Mesenchymal stem cell (in vitro differentiated cells and primary cell): ENCODE measurements at regions not wholly inside any gene's neighbourhood (a gene's known extent, or its start where the extent isn't known, plus 50 kb on each side); places are given as distances from the start of the nearest gene placed in this dataset.

Source experiments
- DNase-seq: peaks from one replicate; pipeline ENCODE4 v3.0.0-alpha.2; 2013
- H2AFZ ChIP-seq: one replicate; pipeline ENCODE4 v1.6.1; 2013; ENCODE audit warnings: low read depth, mild to moderate bottlenecking, control low read depth, inconsistent platforms, low read length, moderate library complexity
- H2AK5ac ChIP-seq: 2 replicates; pipeline ENCODE4 v1.6.1; 2013; ENCODE audit warnings: low read length, moderate library complexity, mild to moderate bottlenecking, inconsistent platforms; ENCODE audit not compliant: severe bottlenecking
- H2BK120ac ChIP-seq: one replicate; pipeline ENCODE4 v1.6.1; 2013; ENCODE audit warnings: low read depth, mild to moderate bottlenecking, inconsistent platforms, low read length, moderate library complexity
- H2BK12ac ChIP-seq, 2 experiments: one replicate each; pipeline ENCODE4 v1.6.1; 2013; ENCODE audit warnings: inconsistent platforms in 2 of 2, low read length in 2 of 2, mild to moderate bottlenecking in 2 of 2, moderate library complexity in 2 of 2, control low read depth in 1 of 2
- H2BK15ac ChIP-seq: one replicate; pipeline ENCODE4 v1.6.1; 2013; ENCODE audit warnings: mild to moderate bottlenecking, low read depth, inconsistent platforms; ENCODE audit not compliant: poor library complexity, severe bottlenecking
- H2BK5ac ChIP-seq: 2 replicates; pipeline ENCODE4 v1.6.1; 2013; ENCODE audit warnings: low read depth, mild to moderate bottlenecking, low read length, control low read depth, inconsistent platforms; ENCODE audit not compliant: poor library complexity, severe bottlenecking
- H3K14ac ChIP-seq, 2 experiments: one replicate each; pipeline ENCODE4 v1.6.1; 2013; ENCODE audit warnings: inconsistent platforms in 2 of 2, low read length in 2 of 2, control low read depth in 1 of 2, mild to moderate bottlenecking in 1 of 2, moderate library complexity in 1 of 2
- H3K18ac ChIP-seq, 2 experiments: one replicate each; pipeline ENCODE4 v1.6.1; 2013; ENCODE audit warnings: inconsistent platforms in 2 of 2, low read length in 2 of 2, control low read depth in 1 of 2, low read depth in 1 of 2, mild to moderate bottlenecking in 1 of 2
- H3K23ac ChIP-seq, 2 experiments: one replicate each; pipeline ENCODE4 v1.6.1; 2013; ENCODE audit warnings: inconsistent platforms in 2 of 2, low read length in 2 of 2, mild to moderate bottlenecking in 2 of 2, moderate library complexity in 2 of 2, control low read depth in 1 of 2
- H3K27ac ChIP-seq: 2 replicates; pipeline ENCODE4 v1.5.1; 2013; ENCODE audit warnings: mild to moderate bottlenecking, moderate library complexity, low read length, control low read depth, inconsistent platforms; ENCODE audit not compliant: poor library complexity, severe bottlenecking
- H3K27me3 ChIP-seq, 2 experiments: 2 replicates each; pipeline versions ENCODE4 v1.6.1 to v1.7.0; 2013; ENCODE audit warnings: low read length in 2 of 2, mild to moderate bottlenecking in 2 of 2, moderate library complexity in 2 of 2, control low read depth in 1 of 2, inconsistent platforms in 1 of 2; ENCODE audit not compliant: control insufficient read depth in 1 of 2, insufficient read depth in 1 of 2
- H3K36me3 ChIP-seq, 2 experiments: 2 replicates each; pipeline versions ENCODE4 v1.6.1 to v1.7.0; 2013; ENCODE audit warnings: low read length in 2 of 2, control low read depth in 1 of 2, inconsistent platforms in 1 of 2, low read depth in 1 of 2, mild to moderate bottlenecking in 1 of 2; ENCODE audit not compliant: insufficient read depth in 2 of 2, control insufficient read depth in 1 of 2
- H3K4ac ChIP-seq, 2 experiments: one replicate each; pipeline ENCODE4 v1.6.1; 2013; ENCODE audit warnings: inconsistent platforms in 2 of 2, low read length in 2 of 2, mild to moderate bottlenecking in 2 of 2, moderate library complexity in 2 of 2, control low read depth in 1 of 2, low read depth in 1 of 2
- H3K4me1 ChIP-seq: 2 replicates; pipeline ENCODE4 v1.6.1; 2013; ENCODE audit warnings: low read depth, low read length, control low read depth; ENCODE audit not compliant: control insufficient read depth, insufficient read depth
- H3K4me2 ChIP-seq: 2 replicates; pipeline ENCODE4 v1.6.1; 2013; ENCODE audit warnings: low read length, mild to moderate bottlenecking, inconsistent platforms; ENCODE audit not compliant: poor library complexity, severe bottlenecking
- H3K4me3 ChIP-seq, 2 experiments: 2 replicates each; pipeline versions ENCODE4 v1.5.1 to v1.7.0; 2013; ENCODE audit warnings: low read length in 2 of 2, mild to moderate bottlenecking in 2 of 2, control low read depth in 1 of 2, low read depth in 1 of 2; ENCODE audit not compliant: insufficient read depth in 1 of 2
- H3K79me1 ChIP-seq: replicated peaks from 2 replicates; pipeline ENCODE4 v1.6.1; 2013; ENCODE audit warnings: mild to moderate bottlenecking, control low read depth, low read length, inconsistent platforms; ENCODE audit not compliant: poor library complexity, severe bottlenecking
- H3K9ac ChIP-seq: 2 replicates; pipeline ENCODE4 v1.7.0; 2013; ENCODE audit warnings: mild to moderate bottlenecking, low read length, moderate library complexity
- H3K9me3 ChIP-seq: 2 replicates; pipeline ENCODE4 v1.7.0; 2013; ENCODE audit warnings: mild to moderate bottlenecking, low read length; ENCODE audit not compliant: control insufficient read depth
- H4K8ac ChIP-seq: one replicate; pipeline ENCODE4 v1.6.1; 2013; ENCODE audit warnings: inconsistent platforms, mild to moderate bottlenecking, low read length, moderate library complexity
- H4K91ac ChIP-seq: one replicate; pipeline ENCODE4 v1.6.1; 2013; ENCODE audit warnings: mild to moderate bottlenecking, low read length, inconsistent platforms
- WGBS: methylation state at CpG from one replicate; pipeline ENCODE4 v1.1.7; 2013; ENCODE audit warnings: mixed read lengths; 5-methylcytosine and 5-hydroxymethylcytosine counted together

DNA sequence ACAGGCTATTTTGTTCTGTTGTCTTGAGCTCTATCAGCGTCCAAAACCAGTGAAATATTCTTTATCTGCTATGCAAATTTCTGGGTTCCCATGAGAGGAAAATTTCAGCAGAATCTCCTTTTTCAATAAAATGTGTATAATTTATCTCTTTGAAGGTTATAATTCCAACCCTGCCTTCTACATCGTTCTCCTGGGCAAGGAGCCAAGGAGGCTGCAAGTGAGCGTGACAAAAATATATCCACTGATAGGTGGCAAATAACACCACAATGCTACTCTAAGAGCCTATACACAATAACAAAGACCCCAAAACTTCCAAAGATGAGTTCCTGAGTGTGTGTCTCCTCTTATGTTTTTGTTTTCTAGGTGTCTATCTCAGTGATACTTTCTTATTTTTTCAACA lies 664.7 kb upstream of the SORCS1 start:
- H4K91ac ChIP-seq: no peak overlapping the region

DNA sequence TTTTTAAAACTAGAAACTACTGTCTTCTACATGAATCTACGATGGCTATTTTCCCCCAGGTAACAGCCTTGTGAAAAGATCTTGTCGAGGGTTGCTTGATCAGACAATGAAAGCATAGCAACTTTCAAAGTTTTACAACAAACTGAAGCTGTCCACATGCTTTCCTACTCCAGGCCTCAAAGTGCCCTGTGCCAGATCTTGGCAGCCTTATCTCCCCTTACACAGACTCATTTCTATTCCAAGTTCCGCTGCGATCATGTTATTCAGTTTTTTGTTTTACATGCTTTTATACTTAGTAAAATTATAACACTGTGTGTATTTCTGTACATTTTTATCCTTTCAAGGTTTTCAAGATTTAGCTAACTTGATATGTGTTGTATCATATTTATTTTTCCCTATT lies 661.7 kb upstream of the SORCS1 start:
- no peak overlapping the region for H3K4ac ChIP-seq
- no peaks in the 10 kb centered on the region for H3K79me1 ChIP-seq
- H3K4me1 ChIP-seq: no peaks in the 10 kb centered on the region
- 82% methylated on average over 2 of the region's 4 CpGs for WGBS
- no peak overlapping the region for H2BK12ac ChIP-seq
- no peak overlapping the region for H2BK15ac ChIP-seq
- H3K14ac ChIP-seq: no peak overlapping the region
- no peak overlapping the region for H3K27ac ChIP-seq
- H3K36me3 ChIP-seq: no peaks in the 10 kb centered on the region
- H3K23ac ChIP-seq: no peak overlapping the region
- no peak overlapping the region for H4K91ac ChIP-seq
- no peak overlapping the region for H2AFZ ChIP-seq
- H2AK5ac ChIP-seq: no peak overlapping the region
- no peak overlapping the region for H2BK120ac ChIP-seq
- H3K9ac ChIP-seq: no peak overlapping the region
- no peaks in the 10 kb centered on the region for H3K27me3 ChIP-seq
- H3K4me3 ChIP-seq: no peak overlapping the region
- no peak for DNase-seq
- no peak overlapping the region for H2BK5ac ChIP-seq
- no peaks in the 10 kb centered on the region for H3K9me3 ChIP-seq
- no peak overlapping the region for H4K8ac ChIP-seq
- no peak overlapping the region for H3K18ac ChIP-seq
- no peak overlapping the region for H3K4me2 ChIP-seq

More for the DNA sequence above, 664.7 kb upstream of the SORCS1 start:
- no peak overlapping the region for H3K4ac ChIP-seq
- no peak overlapping the region for H2AK5ac ChIP-seq
- H2AFZ ChIP-seq: no peak overlapping the region
- no peak overlapping the region for H3K4me3 ChIP-seq
- no peak overlapping the region for H3K14ac ChIP-seq
- H3K36me3 ChIP-seq: no peaks in the 10 kb centered on the region
- no peak overlapping the region for H2BK15ac ChIP-seq
- no peak overlapping the region for H2BK12ac ChIP-seq
- H4K8ac ChIP-seq: no peak overlapping the region
- H3K4me2 ChIP-seq: no peak overlapping the region
- no peaks in the 10 kb centered on the region for H3K9me3 ChIP-seq
- WGBS: no CpG with 5 or more reads among the region's 3 CpGs
- no peak for DNase-seq
- no peak overlapping the region for H2BK120ac ChIP-seq
- no peaks in the 10 kb centered on the region for H3K27me3 ChIP-seq
- H2BK5ac ChIP-seq: no peak overlapping the region
- H3K18ac ChIP-seq: no peak overlapping the region
- no peak overlapping the region for H3K27ac ChIP-seq
- no peak overlapping the region for H3K9ac ChIP-seq
- no peak overlapping the region for H3K23ac ChIP-seq
- no peaks in the 10 kb centered on the region for H3K79me1 ChIP-seq
- no peaks in the 10 kb centered on the region for H3K4me1 ChIP-seq

DNA sequence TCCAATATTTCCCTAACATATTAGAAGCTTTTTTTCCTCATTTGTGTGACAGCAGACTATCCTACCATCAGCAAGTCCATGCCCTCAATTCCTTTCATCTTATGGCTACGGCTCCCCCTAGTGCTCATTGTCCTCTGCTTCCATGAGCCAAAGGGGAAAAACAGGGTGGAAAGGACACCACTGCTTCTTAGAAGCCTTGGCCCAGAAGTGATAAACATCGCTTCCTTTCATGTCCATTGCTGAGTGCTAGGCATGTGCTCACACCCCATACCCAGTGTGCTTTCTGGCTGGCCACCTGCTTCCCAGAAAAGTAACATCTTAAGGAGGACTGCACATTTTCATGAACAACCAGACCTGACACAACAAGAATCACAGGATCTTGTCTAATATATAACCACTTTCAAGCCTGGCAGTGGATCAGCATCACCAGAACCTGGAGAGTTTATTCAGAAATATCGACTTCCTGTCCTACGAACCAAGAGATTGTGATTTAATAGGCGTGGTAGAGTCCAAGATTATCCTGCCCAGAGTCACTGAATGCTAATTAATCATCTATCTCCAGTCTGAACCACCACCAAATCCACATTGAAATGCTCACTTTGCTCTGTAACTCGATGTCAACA lies 650.5 kb upstream of the SORCS1 start:
- WGBS: 62% methylated on average over 6 of the region's 6 CpGs
- Histone ChIP-seq H2BK15ac (no peak overlapping the region), H3K79me1 (no peaks in the 10 kb centered on the region), H3K4me3 (no peak overlapping the region), H2BK12ac (no peak overlapping the region), H3K9me3 (no peaks in the 10 kb centered on the region), H3K4me1 (no peaks in the 10 kb centered on the region), H4K8ac (no peak overlapping the region), H2BK5ac (no peak overlapping the region), H3K14ac (no peak overlapping the region), H3K27me3 (no peaks in the 10 kb centered on the region), H3K27ac (no peak overlapping the region), H2AK5ac (no peak overlapping the region), H3K4ac (no peak overlapping the region), H3K23ac (no peak overlapping the region), H2BK120ac (no peak overlapping the region), H4K91ac (no peak overlapping the region), H3K4me2 (no peak overlapping the region), H3K9ac (no peak overlapping the region), H3K18ac (no peak overlapping the region), H3K36me3 (no peaks in the 10 kb centered on the region), H2AFZ (no peak overlapping the region)
- DNase-seq: peak; percentile 58

- Histone ChIP-seq H3K14ac (no peak overlapping the region), H3K4me1 (no peaks in the 10 kb centered on the region), H3K18ac (no peak overlapping the region), H2BK120ac (no peak overlapping the region), H3K4me3 (no peak overlapping the region), H3K4me2 (no peak overlapping the region), H4K8ac (no peak overlapping the region), H2BK5ac (no peak overlapping the region), H2BK12ac (no peak overlapping the region), H3K27ac (no peak overlapping the region), H2AFZ (no peak overlapping the region), H2AK5ac (no peak overlapping the region), H4K91ac (no peak overlapping the region), H3K23ac (no peak overlapping the region), H3K9ac (no peak overlapping the region), H3K4ac (no peak overlapping the region), H3K9me3 (no peaks in the 10 kb centered on the region), H3K27me3 (no peaks in the 10 kb centered on the region), H2BK15ac (no peak overlapping the region), H3K79me1 (no peaks in the 10 kb centered on the region), H3K36me3 (no peaks in the 10 kb centered on the region)
- WGBS: 92% methylated on average over 4 of the region's 8 CpGs
- DNase-seq: no peak
Observed at GRCh38 chr10:107813451-107814162, 649.1 kb upstream of the SORCS1 start.
